ENCODE measurements at regions not wholly inside any gene's neighbourhood (a gene's known extent, or its start where the extent isn't known, plus 50 kb on each side); places are given as distances from the start of the nearest gene placed in this dataset.

DNA sequence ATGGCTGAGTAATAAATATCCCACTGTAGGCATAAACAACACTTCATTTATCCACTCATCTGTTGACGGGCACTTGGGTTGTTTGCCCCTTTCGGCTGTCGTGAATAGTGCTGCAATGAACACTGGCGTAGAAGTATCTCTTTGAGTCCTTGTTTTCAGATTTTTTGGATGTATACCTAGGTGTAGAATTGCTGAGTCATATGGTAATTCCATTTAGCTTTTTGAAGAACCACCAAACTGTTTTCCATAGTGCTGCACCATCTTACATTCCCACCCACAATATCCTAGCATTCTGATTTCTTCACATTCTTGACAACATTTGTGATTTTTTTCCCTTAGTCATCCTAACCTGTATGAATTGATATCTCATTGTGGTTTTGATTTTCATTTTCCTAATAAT, 109.0 kb downstream of the NXNL2 start:
- TF ChIP-seq EP300 (IDR thresholded peaks at IDR 0.05): no peak
- no peak for TF ChIP-seq POLR2A (IDR thresholded peaks at IDR 0.05; ENCODE audit: low read depth)
